HG03432 (cell line): ENCODE measurements at regions not wholly inside any gene's neighbourhood (a gene's known extent, or its start where the extent isn't known, plus 50 kb on each side); places are given as distances from the start of the nearest gene placed in this dataset.

Experiments used
- ATAC-seq: cut with Tn5 transposase; IDR thresholded peaks from one replicate; pipeline ENCODE4 v1.9.1; 2021; ENCODE audit warnings: mild to moderate bottlenecking, moderate library complexity; ENCODE audit not compliant: unreplicated experiment

GRCh38 chr12:85568395-85569103 is 267.7 kb downstream of the RASSF9 start:
- no peak for ATAC-seq

DNA sequence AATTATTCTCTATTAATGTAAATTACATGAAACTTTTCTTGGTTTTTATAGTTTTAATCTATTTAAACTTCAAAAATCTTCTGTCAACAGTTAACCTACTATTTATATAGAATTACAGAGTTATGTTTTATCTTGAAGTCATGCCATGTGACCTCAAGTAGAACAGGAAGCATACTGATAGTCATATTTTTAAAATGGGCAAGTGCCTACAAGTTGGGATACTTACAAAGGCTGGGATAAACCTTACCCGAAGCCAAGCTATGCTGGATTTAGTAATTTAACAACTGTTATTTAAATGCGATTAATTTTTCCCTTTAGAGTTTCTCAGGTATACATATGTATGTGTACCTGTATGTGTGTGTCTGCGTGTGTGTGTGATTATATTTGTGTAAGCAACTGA is 266.9 kb downstream of the RASSF9 start:
- ATAC-seq, result no peak

GRCh38 chr12:85572956-85573355 is 263.3 kb downstream of the RASSF9 start:
- no peak for ATAC-seq

DNA sequence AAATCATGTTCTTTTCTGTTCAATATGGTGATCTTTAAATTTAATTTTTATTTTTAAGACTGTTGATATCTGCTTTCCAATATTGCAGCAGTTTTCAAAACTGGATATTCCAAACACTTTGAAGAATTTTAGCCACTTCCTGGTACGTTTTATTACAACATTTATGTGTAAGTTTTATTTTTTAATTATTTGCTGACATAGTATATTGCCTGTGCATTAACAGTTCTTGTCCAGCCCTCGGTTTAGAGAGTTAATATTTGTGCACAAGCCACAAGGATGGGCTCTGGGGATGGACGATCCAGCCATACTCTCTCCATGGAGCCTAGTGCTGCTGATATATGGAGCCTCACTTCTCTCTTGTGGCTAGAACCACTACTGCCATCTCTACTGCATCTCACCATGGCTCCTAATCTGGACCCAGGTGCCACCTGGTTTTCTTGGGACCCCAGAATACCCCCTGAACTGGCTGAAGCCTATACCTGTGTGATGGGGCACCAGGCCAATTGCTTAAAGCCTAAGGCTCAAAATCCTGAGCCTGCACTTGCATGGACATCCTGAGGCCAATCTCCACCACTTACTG is 262.5 kb downstream of the RASSF9 start:
- ATAC-seq, result no peak

GRCh38 chr12:85574291-85574690 is 261.9 kb downstream of the RASSF9 start:
- ATAC-seq, result no peak

DNA sequence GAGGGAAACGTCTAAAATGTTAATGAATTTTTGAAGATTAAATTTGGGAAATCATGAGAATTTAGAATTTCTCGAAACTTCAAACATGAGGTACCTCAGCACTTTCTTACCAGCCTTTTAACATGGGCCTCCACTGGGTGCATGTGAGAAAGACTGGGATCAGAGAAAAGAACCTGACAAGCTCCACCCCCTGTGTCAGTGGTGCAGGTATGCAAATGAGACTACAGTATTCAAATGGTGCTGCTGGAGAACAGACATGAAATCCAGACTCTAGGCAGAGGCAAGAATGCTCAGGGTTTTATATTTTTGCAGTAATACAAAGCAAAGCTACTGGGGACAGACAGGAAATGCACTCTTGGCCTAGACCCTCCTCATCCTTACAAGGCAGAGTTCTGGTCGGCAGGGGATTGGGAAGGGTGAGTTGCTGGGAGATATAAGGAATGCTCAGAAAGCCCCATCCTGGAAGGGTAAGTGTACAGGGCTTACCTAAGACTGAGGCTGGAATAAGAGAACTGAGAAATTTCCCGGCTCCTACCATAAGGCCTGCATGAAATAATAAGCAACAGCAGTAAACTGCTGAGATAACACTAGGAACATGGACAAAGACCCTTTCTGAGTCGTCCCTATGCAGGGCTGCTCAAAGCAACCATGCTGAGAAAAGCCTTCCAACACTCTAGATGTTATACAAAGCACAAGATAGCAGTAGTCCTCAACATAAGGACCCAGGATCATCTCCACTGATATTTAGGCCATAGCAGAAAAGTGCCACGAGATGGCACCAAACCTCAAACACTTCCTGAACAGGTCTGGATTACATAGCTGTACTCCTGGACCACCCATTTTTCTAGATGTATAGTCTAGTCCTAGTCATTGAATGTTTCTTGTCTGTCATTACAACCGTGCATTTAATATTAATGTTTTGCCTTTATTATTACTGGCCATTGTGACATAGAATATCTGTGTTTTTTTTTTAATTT is 260.8 kb downstream of the RASSF9 start:
- ATAC-seq, result peak; percentile 98

GRCh38 chr12:85580562-85581168 is 255.5 kb downstream of the RASSF9 start:
- no peak for ATAC-seq

DNA sequence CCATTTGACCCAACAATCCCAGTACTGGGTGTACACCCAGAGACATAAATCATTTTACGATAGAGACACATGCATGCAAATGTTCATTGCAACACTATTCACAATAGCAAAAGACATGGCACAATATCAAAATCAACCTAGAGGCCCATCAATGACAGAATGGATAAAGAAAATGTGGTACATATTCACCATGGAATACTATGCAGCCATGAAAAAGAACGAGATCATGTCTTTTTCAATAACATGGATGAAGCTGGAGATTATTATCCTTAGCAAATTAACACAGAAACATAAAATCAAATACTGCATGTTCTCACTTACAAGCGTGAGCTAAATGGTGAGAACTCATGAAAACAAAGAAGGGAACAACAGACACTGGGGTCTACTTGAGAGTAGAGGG is 249.1 kb downstream of the RASSF9 start:
- no peak for ATAC-seq

DNA sequence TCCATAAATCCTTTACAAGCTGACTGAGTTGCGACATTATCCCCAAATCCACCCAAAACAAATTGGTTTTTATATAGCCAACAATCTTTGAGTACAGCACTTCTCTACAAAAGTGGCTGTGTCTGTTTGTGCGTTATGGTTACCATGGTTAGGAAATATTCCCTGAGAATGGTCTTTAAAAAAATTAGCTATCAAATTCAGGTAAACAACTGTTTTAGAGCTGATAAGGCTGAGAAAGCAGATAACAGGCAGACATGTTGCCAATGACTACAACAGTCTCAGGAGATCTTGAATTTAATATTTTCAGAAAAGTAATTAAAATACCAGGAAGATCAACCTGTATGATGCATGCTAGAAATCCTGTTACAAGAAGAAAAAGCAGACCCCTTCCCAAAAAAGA is 248.0 kb downstream of the RASSF9 start:
- ATAC-seq, result no peak

DNA sequence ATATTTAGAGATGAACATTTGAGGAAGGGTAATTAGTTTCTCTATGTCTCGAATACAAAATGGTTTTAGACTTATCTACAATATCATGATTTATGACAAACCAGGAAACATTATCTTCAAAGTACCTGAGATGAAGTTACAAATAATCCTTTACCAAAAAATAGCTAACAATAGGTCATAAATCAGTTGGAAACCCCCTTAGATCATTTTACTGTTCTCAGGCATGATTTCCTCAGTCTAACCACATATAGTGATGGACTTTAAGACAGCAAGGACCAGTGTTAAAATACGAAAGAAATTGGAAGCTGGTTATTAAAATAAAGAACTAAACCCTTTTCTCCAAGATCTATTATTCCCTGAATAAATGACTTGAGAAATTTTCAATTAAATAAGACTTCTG is 235.4 kb downstream of the RASSF9 start:
- no peak for ATAC-seq

DNA sequence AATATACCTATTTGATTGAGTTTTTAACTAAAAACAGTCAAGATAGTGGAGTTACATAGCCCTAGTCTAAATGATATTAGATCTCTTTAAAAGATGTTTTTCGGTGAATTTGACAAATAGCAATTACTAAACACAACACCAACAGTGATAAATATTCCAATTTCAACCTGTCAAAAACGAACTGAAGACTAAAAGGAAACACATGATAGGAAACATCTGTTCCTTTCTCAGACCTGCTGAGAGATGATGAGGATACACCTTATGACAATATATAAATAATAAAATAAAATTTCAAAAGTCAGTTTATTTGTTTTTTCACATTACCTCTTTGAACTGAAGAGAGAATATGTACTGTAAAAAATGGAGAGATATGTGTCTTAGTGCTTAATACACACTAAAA is 232.7 kb downstream of the RASSF9 start:
- no peak for ATAC-seq

DNA sequence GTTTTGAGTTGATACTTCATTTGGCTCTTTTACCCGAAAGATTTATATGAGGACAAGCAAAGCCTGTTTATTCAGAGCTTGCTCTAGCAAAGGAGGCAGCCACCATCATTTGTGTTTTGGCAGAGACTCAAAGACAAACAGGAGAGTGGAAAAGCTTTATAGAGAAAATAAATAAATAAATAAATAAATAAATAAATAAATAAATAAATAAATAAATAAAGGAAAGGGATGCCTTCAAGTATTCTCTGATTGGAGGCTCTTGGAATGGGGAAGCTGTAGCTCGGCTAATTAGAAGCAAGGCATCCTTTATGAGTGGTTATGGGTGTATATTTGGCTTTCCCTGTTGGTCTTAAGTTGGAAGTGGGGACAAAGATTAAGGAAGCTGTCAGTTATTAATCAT is 229.8 kb downstream of the RASSF9 start:
- no peak for ATAC-seq

- ATAC-seq, result no peak
Observed at GRCh38 chr12:85609778-85610177, 226.4 kb downstream of the RASSF9 start.

GRCh38 chr12:85610194-85610593 is 226.0 kb downstream of the RASSF9 start:
- ATAC-seq, result no peak

DNA sequence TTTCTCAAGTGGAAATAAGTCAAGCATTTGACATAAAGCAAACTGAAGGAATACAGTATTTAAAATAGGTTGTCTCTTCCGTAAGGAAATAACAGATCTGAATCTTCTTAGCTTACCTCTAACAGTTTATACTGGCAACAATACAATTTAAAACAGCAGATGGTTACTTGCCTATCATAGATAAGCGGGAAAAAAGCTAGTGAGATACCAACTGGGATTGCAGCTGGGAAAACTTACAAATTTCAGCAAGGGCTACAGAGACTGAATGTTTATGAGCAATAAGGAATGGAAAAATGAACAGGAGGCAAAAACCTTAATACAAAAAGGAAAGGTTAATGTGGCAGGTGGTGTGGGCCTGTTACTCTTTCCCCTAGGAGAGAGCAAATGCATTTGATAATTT is 220.0 kb downstream of the RASSF9 start:
- no peak for ATAC-seq

- ATAC-seq, result no peak
Observed at GRCh38 chr12:85617307-85618091, 218.7 kb downstream of the RASSF9 start.

DNA sequence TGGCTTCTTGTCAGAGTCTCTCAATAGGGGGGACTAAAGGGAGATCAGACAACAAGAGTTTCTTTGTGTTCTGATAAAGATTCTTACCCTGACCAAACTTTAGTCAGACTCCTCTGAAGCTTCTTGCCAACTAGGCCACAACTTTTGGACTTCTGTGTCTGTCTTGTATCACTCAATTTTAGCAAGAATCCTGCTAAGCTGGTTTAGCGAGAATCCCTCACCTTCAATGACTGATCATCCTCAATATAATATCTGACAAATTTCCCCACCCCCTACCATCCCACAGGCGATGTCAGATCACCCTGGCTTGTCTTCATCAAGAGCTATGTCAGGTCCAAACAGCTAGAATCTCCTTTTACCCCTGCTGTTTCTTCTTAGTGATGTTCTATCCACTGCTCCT is 215.2 kb downstream of the RASSF9 start:
- no peak for ATAC-seq

DNA sequence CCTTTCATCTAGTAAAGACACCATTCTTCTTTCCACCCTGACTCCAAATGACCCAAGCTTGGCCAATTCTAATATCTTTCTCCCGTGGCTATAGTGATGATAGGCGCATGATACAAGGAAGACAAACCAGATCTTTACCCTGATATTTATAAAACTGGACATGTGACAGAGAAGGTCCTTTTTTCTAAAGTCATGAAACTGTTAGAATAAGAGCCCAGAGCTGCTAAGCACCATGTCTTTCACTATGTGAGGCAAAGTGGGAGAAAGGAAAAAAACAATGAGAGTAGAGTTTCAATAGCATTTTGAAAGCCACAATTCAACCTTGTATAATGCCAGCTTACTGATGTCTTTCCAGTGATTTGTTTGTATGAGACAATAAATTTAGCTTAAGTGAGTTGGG is 212.4 kb downstream of the RASSF9 start:
- ATAC-seq, result no peak

DNA sequence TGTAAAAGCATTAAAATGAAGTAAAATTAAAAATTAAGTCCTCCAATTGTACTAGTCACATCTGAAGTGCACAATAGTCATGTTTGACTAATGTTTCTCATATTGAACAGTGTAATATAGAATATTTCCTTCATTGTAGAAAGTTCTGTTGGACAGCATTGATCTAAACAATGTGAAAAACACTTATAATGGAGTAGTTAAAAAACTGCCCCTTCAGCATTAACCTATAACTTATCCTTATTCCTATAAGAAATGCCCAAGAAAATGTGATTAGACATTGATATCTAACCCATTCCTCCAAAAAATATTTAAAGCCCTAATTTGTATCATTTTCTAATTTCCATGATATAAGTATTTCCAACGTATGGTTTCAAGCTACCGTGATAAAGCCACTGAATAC is 210.7 kb downstream of the RASSF9 start:
- ATAC-seq, result no peak

- no peak for ATAC-seq
Observed at GRCh38 chr12:85626001-85626783, 210.0 kb downstream of the RASSF9 start.
